Loucy (cell line): ENCODE measurements at regions not wholly inside any gene's neighbourhood (a gene's known extent, or its start where the extent isn't known, plus 50 kb on each side); places are given as distances from the start of the nearest gene placed in this dataset.

Experiments used
- H2AFZ ChIP-seq: fragments of 200-600 bp; sonication (generic); 2 replicates; pipeline ENCODE4 v1.6.0; 2016; ENCODE audit warnings: antibody characterized with exemption, mild to moderate bottlenecking, low read length, moderate library complexity
- H3F3A ChIP-seq: fragments of 200-600 bp; 2 replicates; pipeline ENCODE4 v1.6.0; 2016; ENCODE audit warnings: antibody characterized with exemption, low read depth, mild to moderate bottlenecking
- H3K27me3 ChIP-seq: fragments of 200-600 bp; sonication (generic); 2 replicates; pipeline ENCODE4 v1.6.1; 2014; ENCODE audit warnings: low read length, mild to moderate bottlenecking; ENCODE audit not compliant: insufficient read depth, poor library complexity, severe bottlenecking
- H3K36me3 ChIP-seq: fragments of 200-600 bp; sonication (generic); 2 replicates; pipeline ENCODE4 v1.6.1; 2016; ENCODE audit warnings: low read length; ENCODE audit not compliant: insufficient read depth
- H3K4me1 ChIP-seq: fragments of 200-600 bp; sonication (generic); 2 replicates; pipeline ENCODE4 v1.5.1; 2014; ENCODE audit warnings: low read length, mild to moderate bottlenecking; ENCODE audit not compliant: insufficient read depth, poor library complexity, severe bottlenecking
- H3K4me2 ChIP-seq: fragments of 200-600 bp; sonication (generic); 2 replicates; pipeline ENCODE4 v1.6.0; 2014; ENCODE audit warnings: antibody characterized with exemption, low read length, low read depth, mild to moderate bottlenecking; ENCODE audit not compliant: poor library complexity, severe bottlenecking
- H3K4me3 ChIP-seq: fragments of 200-600 bp; sonication (generic); 2 replicates; pipeline ENCODE4 v1.5.1; 2014; ENCODE audit warnings: low read length, mild to moderate bottlenecking, mixed read lengths; ENCODE audit not compliant: poor library complexity, severe bottlenecking
- H3K79me2 ChIP-seq: fragments of 200-600 bp; sonication (generic); 2 replicates; pipeline ENCODE4 v1.6.1; 2014; ENCODE audit warnings: low read length; ENCODE audit not compliant: insufficient read depth
- H3K9ac ChIP-seq: fragments of 200-600 bp; sonication (generic); 2 replicates; pipeline ENCODE4 v1.6.0; 2014; ENCODE audit warnings: mild to moderate bottlenecking, low read depth, low read length, moderate library complexity; ENCODE audit not compliant: poor library complexity, severe bottlenecking
- H3K9me2 ChIP-seq: fragments of 200-600 bp; sonication (generic); replicated peaks from 2 replicates; pipeline ENCODE4 v1.6.1; 2016; ENCODE audit warnings: low read depth, low read length, mixed read lengths
- H3K9me3 ChIP-seq: fragments of 200-600 bp; sonication (generic); 2 replicates; pipeline ENCODE4 v1.6.1; 2014; ENCODE audit warnings: mild to moderate bottlenecking, antibody characterized with exemption, low read length, low read depth; ENCODE audit not compliant: insufficient read depth
- H4K20me1 ChIP-seq: fragments of 200-600 bp; sonication (generic); 2 replicates; pipeline ENCODE4 v1.6.0; 2014; ENCODE audit warnings: antibody characterized with exemption, low read length, mild to moderate bottlenecking; ENCODE audit not compliant: insufficient read depth, poor library complexity, severe bottlenecking
- CTCF ChIP-seq: fragments of 200-600 bp; sonication (generic); conservative IDR thresholded peaks from 2 replicates; pipeline ENCODE4 v1.5.1; 2014; ENCODE audit warnings: mild to moderate bottlenecking, antibody characterized with exemption, low read length
- EZH2phosphoT487 ChIP-seq: fragments of 200-600 bp; IDR thresholded peaks from 2 replicates; pipeline ENCODE4 v1.6.1; 2018; ENCODE audit warnings: antibody characterized with exemption, mild to moderate bottlenecking, moderate library complexity, borderline replicate concordance

DNA sequence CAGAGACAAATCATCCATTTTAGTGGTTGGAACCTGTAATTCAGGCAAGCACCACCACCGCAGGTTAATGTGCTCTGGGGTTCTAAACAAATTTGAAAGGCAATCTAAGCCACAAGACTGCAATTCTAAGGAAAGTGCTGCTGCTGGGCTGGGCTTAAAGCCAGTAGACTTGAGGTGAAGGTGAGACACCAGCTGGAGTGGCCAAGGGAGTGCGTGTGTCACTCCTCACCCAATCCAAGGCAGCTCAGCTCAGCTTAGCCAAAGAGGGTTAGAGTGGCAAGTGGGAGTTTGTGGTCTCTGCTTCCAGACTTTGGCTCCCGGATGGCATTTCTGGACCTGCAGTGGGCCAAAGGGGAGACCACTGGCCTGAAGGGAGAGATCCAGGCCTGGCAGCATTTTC lies 1655.6 kb downstream of the SI start:
- no peak overlapping the region for H3K4me3 ChIP-seq
- H3K9me3 ChIP-seq = 0 out of 2 replicates have a peak, but pooled peaks cover 2% of the 10 kb centered on the region
- H3F3A ChIP-seq = no peaks in the 10 kb centered on the region
- TF ChIP-seq EZH2phosphoT487 (no peak), CTCF (no peak)
- no peak overlapping the region for H3K4me2 ChIP-seq
- H3K27me3 ChIP-seq = no peaks in the 10 kb centered on the region
- no peaks in the 10 kb centered on the region for H3K79me2 ChIP-seq
- H3K4me1 ChIP-seq = no peaks in the 10 kb centered on the region
- H2AFZ ChIP-seq = no peak overlapping the region
- H3K9ac ChIP-seq = no peak overlapping the region
- no peaks in the 10 kb centered on the region for H4K20me1 ChIP-seq
- H3K36me3 ChIP-seq = no peaks in the 10 kb centered on the region
- no peaks in the 10 kb centered on the region for H3K9me2 ChIP-seq

- no peak overlapping the region for H3K9ac ChIP-seq
- no peak overlapping the region for H3K4me3 ChIP-seq
- no peaks in the 10 kb centered on the region for H3K36me3 ChIP-seq
Measured at GRCh38 chr3:163391407-163392181, 1686.7 kb downstream of the SI start.

GRCh38 chr3:163384383-163384782 lies 1693.9 kb downstream of the SI start:
- no peaks in the 10 kb centered on the region for H3K9me2 ChIP-seq
- H4K20me1 ChIP-seq = no peaks in the 10 kb centered on the region
- TF ChIP-seq CTCF = no peak
- no peak for TF ChIP-seq EZH2phosphoT487
- H3K36me3 ChIP-seq = no peaks in the 10 kb centered on the region
- no peaks in the 10 kb centered on the region for H3K9me3 ChIP-seq
- no peaks in the 10 kb centered on the region for H3K79me2 ChIP-seq
- no peaks in the 10 kb centered on the region for H3F3A ChIP-seq
- no peaks in the 10 kb centered on the region for H3K27me3 ChIP-seq
- H3K9ac ChIP-seq = no peak overlapping the region
- H3K4me1 ChIP-seq = no peaks in the 10 kb centered on the region
- H3K4me3 ChIP-seq = no peak overlapping the region
- no peak overlapping the region for H3K4me2 ChIP-seq
- H2AFZ ChIP-seq = no peak overlapping the region

More at GRCh38 chr3:163391407-163392181, 1686.7 kb downstream of the SI start:
- no peaks in the 10 kb centered on the region for H4K20me1 ChIP-seq
- H3K27me3 ChIP-seq = no peaks in the 10 kb centered on the region
- no peak overlapping the region for H3K4me2 ChIP-seq
- TF ChIP-seq EZH2phosphoT487 (no peak), CTCF (no peak)
- no peaks in the 10 kb centered on the region for H3K4me1 ChIP-seq
- no peaks in the 10 kb centered on the region for H3K9me2 ChIP-seq
- no peaks in the 10 kb centered on the region for H3K9me3 ChIP-seq
- no peaks in the 10 kb centered on the region for H3K79me2 ChIP-seq
- H3F3A ChIP-seq = no peaks in the 10 kb centered on the region
- no peak overlapping the region for H2AFZ ChIP-seq
